ENCODE measurements at regions not wholly inside any gene's neighbourhood (a gene's known extent, or its start where the extent isn't known, plus 50 kb on each side); places are given as distances from the start of the nearest gene placed in this dataset.

GRCh38 chr1:219352961-219353651 lies 179.4 kb downstream of the LYPLAL1 start:
- TF ChIP-seq CTCF (IDR thresholded peaks at IDR 0.05; ENCODE audit: unreplicated experiment), result no peak
- H3K27me3 Mint-ChIP-seq (ENCODE audit: low read depth), result no peaks in the 10 kb centered on the region
- no peaks in the 10 kb centered on the region for H3K9me3 Mint-ChIP-seq
- no peaks in the 10 kb centered on the region for H3K36me3 Mint-ChIP-seq
- no peak for DNase-seq (ENCODE audit: low spot score in 2 of 2, unreplicated experiment in 2 of 2)
- H3K27ac Mint-ChIP-seq, result peak overlapping the region; percentile 14
- no peak overlapping the region for H3K4me3 Mint-ChIP-seq
- peaks cover 15% of the 10 kb centered on the region for H3K4me1 Mint-ChIP-seq

- H3K9me3 Mint-ChIP-seq, result peaks cover 15% of the 10 kb centered on the region
- no peak for TF ChIP-seq CTCF (IDR thresholded peaks at IDR 0.05; ENCODE audit: unreplicated experiment)
- peaks cover 7% of the 10 kb centered on the region for H3K36me3 Mint-ChIP-seq
- H3K4me3 Mint-ChIP-seq, result no peak overlapping the region
- peaks cover 15% of the 10 kb centered on the region for H3K4me1 Mint-ChIP-seq
- no peak for DNase-seq (ENCODE audit: low spot score in 2 of 2, unreplicated experiment in 2 of 2)
- no peak overlapping the region for H3K27ac Mint-ChIP-seq
- no peaks in the 10 kb centered on the region for H3K27me3 Mint-ChIP-seq (ENCODE audit: low read depth)
Measured at GRCh38 chr1:219350172-219350931, 176.7 kb downstream of the LYPLAL1 start.

GRCh38 chr1:219347921-219348391 lies 174.3 kb downstream of the LYPLAL1 start:
- Mint-ChIP-seq H3K9me3 (peaks cover 36% of the 10 kb centered on the region), H3K27ac (no peak overlapping the region), H3K27me3 (ENCODE audit: low read depth) (no peaks in the 10 kb centered on the region), H3K4me3 (no peak overlapping the region), H3K4me1 (peaks cover 12% of the 10 kb centered on the region), H3K36me3 (peaks cover 8% of the 10 kb centered on the region)
- TF ChIP-seq CTCF (IDR thresholded peaks at IDR 0.05; ENCODE audit: unreplicated experiment), result no peak
- no peak for DNase-seq (ENCODE audit: low spot score in 2 of 2, unreplicated experiment in 2 of 2)

- Mint-ChIP-seq H3K27me3 (ENCODE audit: low read depth) (no peaks in the 10 kb centered on the region), H3K4me3 (no peak overlapping the region), H3K9me3 (peaks cover 37% of the 10 kb centered on the region), H3K4me1 (peaks cover 9% of the 10 kb centered on the region), H3K36me3 (peaks cover 8% of the 10 kb centered on the region), H3K27ac (no peak overlapping the region)
- no peak for DNase-seq (ENCODE audit: low spot score in 2 of 2, unreplicated experiment in 2 of 2)
- no peak for TF ChIP-seq CTCF (IDR thresholded peaks at IDR 0.05; ENCODE audit: unreplicated experiment)
Measured at GRCh38 chr1:219347376-219347775, 173.7 kb downstream of the LYPLAL1 start.

GRCh38 chr1:219345953-219346352 lies 172.3 kb downstream of the LYPLAL1 start:
- Mint-ChIP-seq H3K27ac (no peak overlapping the region), H3K9me3 (peaks cover 37% of the 10 kb centered on the region), H3K4me1 (peaks cover 9% of the 10 kb centered on the region), H3K27me3 (ENCODE audit: low read depth) (no peaks in the 10 kb centered on the region), H3K4me3 (no peak overlapping the region), H3K36me3 (peaks cover 8% of the 10 kb centered on the region)
- no peak for TF ChIP-seq CTCF (IDR thresholded peaks at IDR 0.05; ENCODE audit: unreplicated experiment)
- no peak for DNase-seq (ENCODE audit: low spot score in 2 of 2, unreplicated experiment in 2 of 2)
